Keratinocyte (primary cell): ENCODE measurements at regions not wholly inside any gene's neighbourhood (a gene's known extent, or its start where the extent isn't known, plus 50 kb on each side); places are given as distances from the start of the nearest gene placed in this dataset.

Source experiments
- DNase-seq: peaks from one replicate; pipeline ENCODE4 v3.0.0-alpha.2; 2011; ENCODE audit warnings: low read depth, missing footprints, low spot score
- FAIRE-seq: peaks from 2 replicates; lab custom pipeline; 2011; peaks lifted over from hg19 to GRCh38; lab: Jason Lieb, UNC
- H2AFZ ChIP-seq: 2 replicates; pipeline ENCODE4 v1.6.0; 2012; ENCODE audit warnings: low read length, control low read depth, inconsistent platforms; ENCODE audit not compliant: control insufficient read depth
- H3K27ac ChIP-seq: 2 replicates; pipeline ENCODE4 v1.5.1; 2011; ENCODE audit warnings: low read length; ENCODE audit not compliant: control insufficient read depth, insufficient read depth
- H3K27me3 ChIP-seq: 3 replicates; pipeline ENCODE4 v1.6.0; 2011; ENCODE audit warnings: low read length; ENCODE audit not compliant: control insufficient read depth, insufficient read depth; ENCODE audit errors: extremely low read depth
- H3K36me3 ChIP-seq, 2 experiments: 2 replicates in 1 of 2; 3 replicates in 1 of 2; pipeline ENCODE4 v1.5.1; 2011; ENCODE audit warnings: low read length in 2 of 2, mild to moderate bottlenecking in 1 of 2; ENCODE audit not compliant: control insufficient read depth in 2 of 2, insufficient read depth in 2 of 2; ENCODE audit errors: extremely low read depth in 1 of 2
- H3K4me1 ChIP-seq: 3 replicates; pipeline ENCODE4 v1.5.1; 2011; ENCODE audit warnings: low read length; ENCODE audit not compliant: control insufficient read depth, insufficient read depth; ENCODE audit errors: extremely low read depth
- H3K4me2 ChIP-seq: 3 replicates; pipeline ENCODE4 v1.6.0; 2011; ENCODE audit warnings: low read depth, low read length; ENCODE audit not compliant: control insufficient read depth, insufficient read depth; ENCODE audit errors: extremely low read depth
- H3K4me3 ChIP-seq, 3 experiments: fragments of 200-600 bp in 1 of 3; sonication (generic) in 1 of 3; 2 replicates in 2 of 3; 3 replicates in 1 of 3; pipeline ENCODE4 v1.5.1; 2011 to 2016; ENCODE audit warnings: low read length in 3 of 3, mild to moderate bottlenecking in 3 of 3, control low read depth in 2 of 3, inconsistent platforms in 1 of 3, low read depth in 1 of 3, mixed read lengths in 1 of 3, mixed run types in 1 of 3, moderate library complexity in 1 of 3; ENCODE audit not compliant: control insufficient read depth in 2 of 3, insufficient read depth in 2 of 3; ENCODE audit errors: extremely low read depth in 1 of 3
- H3K79me2 ChIP-seq: 2 replicates; pipeline ENCODE4 v1.6.0; 2012; ENCODE audit warnings: low read length; ENCODE audit not compliant: control insufficient read depth, insufficient read depth
- H3K9ac ChIP-seq: 3 replicates; pipeline ENCODE4 v1.6.0; 2011; ENCODE audit warnings: low read length; ENCODE audit not compliant: control insufficient read depth, insufficient read depth; ENCODE audit errors: extremely low read depth
- H3K9me1 ChIP-seq: 3 replicates; pipeline ENCODE4 v1.6.0; 2011; ENCODE audit warnings: low read length; ENCODE audit not compliant: control insufficient read depth, insufficient read depth; ENCODE audit errors: extremely low read depth
- H3K9me3 ChIP-seq: 2 replicates; pipeline ENCODE4 v1.5.1; 2012; ENCODE audit warnings: low read depth, low read length; ENCODE audit not compliant: control insufficient read depth
- H4K20me1 ChIP-seq: 3 replicates; pipeline ENCODE4 v1.6.0; 2011; ENCODE audit warnings: low read length; ENCODE audit not compliant: control insufficient read depth, insufficient read depth; ENCODE audit errors: extremely low read depth
- CTCF ChIP-seq, 3 experiments: IDR thresholded peaks in 1 of 3; conservative IDR thresholded peaks in 1 of 3; optimal IDR thresholded peaks in 1 of 3; 2 replicates in 2 of 3; 3 replicates in 1 of 3; pipeline versions ENCODE3 to v1.5.1; 2011; ENCODE audit warnings: low read length in 3 of 3, mild to moderate bottlenecking in 3 of 3, moderate library complexity in 2 of 3, control low read depth in 1 of 3, inconsistent platforms in 1 of 3; ENCODE audit not compliant: insufficient read depth in 2 of 3; ENCODE audit errors: extremely low read depth in 1 of 3
- EZH2 ChIP-seq: IDR thresholded peaks from one replicate; pipeline ENCODE4 v1.6.1; 2012; ENCODE audit warnings: inconsistent platforms, mild to moderate bottlenecking, low read length, moderate library complexity
- dilution Hi-C: fragments of 300-500 bp; cut with MboI; formaldehyde crosslinking; loops from one replicate; pipeline ENCODE4 v1.7.0; 2020; ENCODE audit warnings: low sequenced_read_pairs; ENCODE audit not compliant: extremely low pct_ligation_motif_present

GRCh38 chr14:97023871-97024270 is 226.7 kb downstream of the VRK1 start:
- Histone ChIP-seq H3K27ac (no peak overlapping the region), H3K9me3 (no peaks in the 10 kb centered on the region), H3K79me2 (no peaks in the 10 kb centered on the region), H3K4me3 (no peak overlapping the region), H3K9me1 (no peaks in the 10 kb centered on the region), H4K20me1 (no peaks in the 10 kb centered on the region), H3K9ac (no peak overlapping the region), H2AFZ (no peak overlapping the region), H3K4me2 (no peak overlapping the region), H3K27me3 (no peaks in the 10 kb centered on the region), H3K4me1 (no peaks in the 10 kb centered on the region), H3K36me3 (no peaks in the 10 kb centered on the region)
- TF ChIP-seq CTCF (optimal IDR thresholded peaks at IDR 0.05 in 1 of 3, IDR thresholded peaks at IDR 0.05 in 1 of 3, conservative IDR thresholded peaks at IDR 0.05 in 1 of 3; ENCODE audit: extremely low read depth in 1 of 3, insufficient read depth in 2 of 3, low read length in 3 of 3) (no peak), EZH2 (no peak)
- DNase-seq (no peak), FAIRE-seq (no peak)
- dilution Hi-C loops = no loop called here

- Histone ChIP-seq H3K4me2 (no peak overlapping the region), H4K20me1 (no peaks in the 10 kb centered on the region), H2AFZ (no peak overlapping the region), H3K36me3 (no peaks in the 10 kb centered on the region), H3K4me1 (no peaks in the 10 kb centered on the region), H3K9me3 (no peaks in the 10 kb centered on the region), H3K9ac (no peak overlapping the region), H3K79me2 (no peaks in the 10 kb centered on the region), H3K9me1 (no peaks in the 10 kb centered on the region), H3K4me3 (no peak overlapping the region), H3K27ac (no peak overlapping the region), H3K27me3 (no peaks in the 10 kb centered on the region)
- dilution Hi-C loops = no loop called here
- DNase-seq (no peak), FAIRE-seq (no peak)
- TF ChIP-seq CTCF (optimal IDR thresholded peaks at IDR 0.05 in 1 of 3, IDR thresholded peaks at IDR 0.05 in 1 of 3, conservative IDR thresholded peaks at IDR 0.05 in 1 of 3; ENCODE audit: extremely low read depth in 1 of 3, insufficient read depth in 2 of 3, low read length in 3 of 3) (no peak), EZH2 (no peak)
Measured at GRCh38 chr14:97024300-97024699, 227.1 kb downstream of the VRK1 start.
